ENCODE measurements at regions not wholly inside any gene's neighbourhood (a gene's known extent, or its start where the extent isn't known, plus 50 kb on each side); places are given as distances from the start of the nearest gene placed in this dataset.

GRCh38 chr12:29944269-29945000, 160.7 kb upstream of the TMTC1 start:
- H3K36me3 Mint-ChIP-seq, result no peaks in the 10 kb centered on the region
- DNase-seq, result no peak
- no peaks in the 10 kb centered on the region for H3K9me3 Mint-ChIP-seq
- no peak overlapping the region for H3K4me3 Mint-ChIP-seq
- CTCF ChIA-PET, result no interaction called here
- H3K4me1 Mint-ChIP-seq, result no peaks in the 10 kb centered on the region
- no peak overlapping the region for H3K27ac Mint-ChIP-seq
- H3K27me3 Mint-ChIP-seq, result no peaks in the 10 kb centered on the region

- DNase-seq, result no peak
- Mint-ChIP-seq H3K4me1 (no peaks in the 10 kb centered on the region), H3K27me3 (no peaks in the 10 kb centered on the region), H3K4me3 (no peak overlapping the region), H3K36me3 (no peaks in the 10 kb centered on the region), H3K27ac (no peak overlapping the region), H3K9me3 (no peaks in the 10 kb centered on the region)
- CTCF ChIA-PET, result no interaction called here
Observed at GRCh38 chr12:29943683-29944082, 159.9 kb upstream of the TMTC1 start.

GRCh38 chr12:29940811-29941210, 157.1 kb upstream of the TMTC1 start:
- Mint-ChIP-seq H3K4me1 (no peaks in the 10 kb centered on the region), H3K9me3 (no peaks in the 10 kb centered on the region), H3K27ac (no peak overlapping the region), H3K27me3 (no peaks in the 10 kb centered on the region), H3K4me3 (no peak overlapping the region), H3K36me3 (no peaks in the 10 kb centered on the region)
- DNase-seq, result no peak
- CTCF ChIA-PET, result no interaction called here

GRCh38 chr12:29930503-29930902, 146.8 kb upstream of the TMTC1 start:
- Mint-ChIP-seq H3K4me1 (no peaks in the 10 kb centered on the region), H3K9me3 (peaks cover 3% of the 10 kb centered on the region), H3K4me3 (no peak overlapping the region), H3K27me3 (no peaks in the 10 kb centered on the region), H3K36me3 (no peaks in the 10 kb centered on the region), H3K27ac (no peak overlapping the region)
- CTCF ChIA-PET, result interaction anchor here (1.6 kb wide), 1 partner anchor 9 kb away, joined by 3 read pairs; no protein-coding TSS in a partner anchor
- no peak for DNase-seq

- no peak overlapping the region for H3K4me3 Mint-ChIP-seq
- CTCF ChIA-PET, result no interaction called here
- DNase-seq, result no peak
- H3K4me1 Mint-ChIP-seq, result no peaks in the 10 kb centered on the region
- H3K27ac Mint-ChIP-seq, result no peak overlapping the region
- H3K36me3 Mint-ChIP-seq, result no peaks in the 10 kb centered on the region
- H3K27me3 Mint-ChIP-seq, result no peaks in the 10 kb centered on the region
- H3K9me3 Mint-ChIP-seq, result peaks cover 2% of the 10 kb centered on the region
Observed at GRCh38 chr12:29929295-29929694, 145.6 kb upstream of the TMTC1 start.

GRCh38 chr12:29921307-29921706, 137.6 kb upstream of the TMTC1 start:
- Mint-ChIP-seq H3K27ac (no peak overlapping the region), H3K9me3 (peaks cover 1% of the 10 kb centered on the region), H3K27me3 (no peaks in the 10 kb centered on the region), H3K4me3 (no peak overlapping the region), H3K36me3 (no peaks in the 10 kb centered on the region), H3K4me1 (no peaks in the 10 kb centered on the region)
- DNase-seq, result no peak
- CTCF ChIA-PET, result interaction anchor here (0.9 kb wide), 1 partner anchor 10 kb away, joined by 3 read pairs; no protein-coding TSS in a partner anchor

GRCh38 chr12:29908157-29908556, 124.4 kb upstream of the TMTC1 start:
- no peak for DNase-seq
- CTCF ChIA-PET, result no interaction called here
- Mint-ChIP-seq H3K4me3 (no peak overlapping the region), H3K4me1 (no peaks in the 10 kb centered on the region), H3K9me3 (peaks cover 2% of the 10 kb centered on the region), H3K27me3 (no peaks in the 10 kb centered on the region), H3K27ac (no peak overlapping the region), H3K36me3 (no peaks in the 10 kb centered on the region)

- CTCF ChIA-PET, result interaction anchor here (0.7 kb wide), 1 partner anchor 13 kb away, joined by 3 read pairs; no protein-coding TSS in a partner anchor
- Mint-ChIP-seq H3K4me1 (no peaks in the 10 kb centered on the region), H3K4me3 (no peak overlapping the region), H3K27ac (no peak overlapping the region), H3K9me3 (peaks cover 2% of the 10 kb centered on the region), H3K27me3 (no peaks in the 10 kb centered on the region), H3K36me3 (no peaks in the 10 kb centered on the region)
- DNase-seq, result no peak
Observed at GRCh38 chr12:29907461-29907860, 123.7 kb upstream of the TMTC1 start.

GRCh38 chr12:29902043-29902442, 118.3 kb upstream of the TMTC1 start:
- no peak for DNase-seq
- no peaks in the 10 kb centered on the region for H3K9me3 Mint-ChIP-seq
- H3K36me3 Mint-ChIP-seq, result no peaks in the 10 kb centered on the region
- CTCF ChIA-PET, result no interaction called here
- H3K4me3 Mint-ChIP-seq, result no peak overlapping the region
- H3K27me3 Mint-ChIP-seq, result no peaks in the 10 kb centered on the region
- no peak overlapping the region for H3K27ac Mint-ChIP-seq
- no peaks in the 10 kb centered on the region for H3K4me1 Mint-ChIP-seq

GRCh38 chr12:29901585-29901984, 117.8 kb upstream of the TMTC1 start:
- DNase-seq, result no peak
- CTCF ChIA-PET, result no interaction called here
- Mint-ChIP-seq H3K9me3 (no peaks in the 10 kb centered on the region), H3K36me3 (no peaks in the 10 kb centered on the region), H3K4me3 (no peak overlapping the region), H3K4me1 (no peaks in the 10 kb centered on the region), H3K27ac (no peak overlapping the region), H3K27me3 (no peaks in the 10 kb centered on the region)

- CTCF ChIA-PET, result no interaction called here
- H3K4me3 Mint-ChIP-seq, result no peak overlapping the region
- no peak for DNase-seq
- H3K27ac Mint-ChIP-seq, result no peak overlapping the region
- no peaks in the 10 kb centered on the region for H3K27me3 Mint-ChIP-seq
- H3K9me3 Mint-ChIP-seq, result no peaks in the 10 kb centered on the region
- no peaks in the 10 kb centered on the region for H3K36me3 Mint-ChIP-seq
- no peaks in the 10 kb centered on the region for H3K4me1 Mint-ChIP-seq
Observed at GRCh38 chr12:29899212-29899931, 115.6 kb upstream of the TMTC1 start.

GRCh38 chr12:29895966-29896365, 112.2 kb upstream of the TMTC1 start:
- Mint-ChIP-seq H3K27me3 (no peaks in the 10 kb centered on the region), H3K4me3 (no peak overlapping the region), H3K4me1 (no peaks in the 10 kb centered on the region), H3K36me3 (no peaks in the 10 kb centered on the region), H3K9me3 (peaks cover 2% of the 10 kb centered on the region), H3K27ac (no peak overlapping the region)
- CTCF ChIA-PET, result no interaction called here
- no peak for DNase-seq

- Mint-ChIP-seq H3K4me1 (no peaks in the 10 kb centered on the region), H3K27me3 (no peaks in the 10 kb centered on the region), H3K27ac (no peak overlapping the region), H3K9me3 (peaks cover 8% of the 10 kb centered on the region), H3K36me3 (no peaks in the 10 kb centered on the region), H3K4me3 (no peak overlapping the region)
- no peak for DNase-seq
- CTCF ChIA-PET, result no interaction called here
Observed at GRCh38 chr12:29893002-29893401, 109.3 kb upstream of the TMTC1 start.

- Mint-ChIP-seq H3K4me3 (no peak overlapping the region), H3K27me3 (no peaks in the 10 kb centered on the region), H3K27ac (no peak overlapping the region), H3K9me3 (peaks cover 12% of the 10 kb centered on the region), H3K4me1 (no peaks in the 10 kb centered on the region), H3K36me3 (no peaks in the 10 kb centered on the region)
- no peak for DNase-seq
- CTCF ChIA-PET, result no interaction called here
Observed at GRCh38 chr12:29891792-29892191, 108.0 kb upstream of the TMTC1 start.

GRCh38 chr12:29889737-29890136, 106.0 kb upstream of the TMTC1 start:
- Mint-ChIP-seq H3K4me1 (no peaks in the 10 kb centered on the region), H3K27me3 (no peaks in the 10 kb centered on the region), H3K36me3 (no peaks in the 10 kb centered on the region), H3K27ac (no peak overlapping the region), H3K4me3 (no peak overlapping the region), H3K9me3 (peaks cover 14% of the 10 kb centered on the region)
- CTCF ChIA-PET, result no interaction called here
- DNase-seq, result no peak

All from activated naive CD4-positive, alpha-beta T cell treated with anti-CD3 and anti-CD28 coated beads, Interleukin-2, amount 10 ng/mL, durations not matched to agents 7 days and 5 days (primary cell).